Mammary epithelial cell (primary cell): ENCODE measurements at regions not wholly inside any gene's neighbourhood (a gene's known extent, or its start where the extent isn't known, plus 50 kb on each side); places are given as distances from the start of the nearest gene placed in this dataset.

ENCODE experiments used
- EZH2 ChIP-seq: IDR thresholded peaks from 2 replicates; pipeline ENCODE4 v1.6.1; 2012; ENCODE audit warnings: low read length, inconsistent platforms, borderline replicate concordance
- TF ChIP-seq, protein P1 (sequence below), 2 donors: IDR thresholded peaks in 1 of 2; conservative IDR thresholded peaks in 1 of 2; 2 replicates each; pipeline ENCODE4 v1.5.1; 2011 to 2012; ENCODE audit warnings: inconsistent platforms in 2 of 2, low read length in 2 of 2, mild to moderate bottlenecking in 2 of 2, control low read depth in 1 of 2, low read depth in 1 of 2; ENCODE audit not compliant: insufficient read depth in 1 of 2; ENCODE audit errors: extremely low read depth in 1 of 2

DNA sequence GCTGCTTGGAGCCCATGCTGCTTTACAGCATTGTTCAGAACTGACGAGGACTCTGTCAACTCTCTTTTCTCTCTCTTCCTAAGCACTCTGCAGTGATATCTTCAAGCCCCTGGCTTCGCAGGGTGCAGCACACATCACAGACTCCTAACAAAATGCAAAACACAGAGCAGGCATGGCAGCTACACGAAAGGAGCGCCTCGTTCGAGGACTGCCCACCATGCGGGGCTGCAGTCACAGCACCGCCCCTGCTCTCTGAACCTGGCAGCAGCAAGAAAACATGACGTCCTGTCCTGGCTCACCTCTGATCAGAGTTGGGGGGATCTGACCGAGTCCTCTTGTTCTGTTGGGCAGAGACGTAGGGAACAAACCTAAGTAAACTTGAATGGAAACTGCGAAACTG is 281.7 kb downstream of the CDH26 start:
- TF ChIP-seq, protein P1, sequence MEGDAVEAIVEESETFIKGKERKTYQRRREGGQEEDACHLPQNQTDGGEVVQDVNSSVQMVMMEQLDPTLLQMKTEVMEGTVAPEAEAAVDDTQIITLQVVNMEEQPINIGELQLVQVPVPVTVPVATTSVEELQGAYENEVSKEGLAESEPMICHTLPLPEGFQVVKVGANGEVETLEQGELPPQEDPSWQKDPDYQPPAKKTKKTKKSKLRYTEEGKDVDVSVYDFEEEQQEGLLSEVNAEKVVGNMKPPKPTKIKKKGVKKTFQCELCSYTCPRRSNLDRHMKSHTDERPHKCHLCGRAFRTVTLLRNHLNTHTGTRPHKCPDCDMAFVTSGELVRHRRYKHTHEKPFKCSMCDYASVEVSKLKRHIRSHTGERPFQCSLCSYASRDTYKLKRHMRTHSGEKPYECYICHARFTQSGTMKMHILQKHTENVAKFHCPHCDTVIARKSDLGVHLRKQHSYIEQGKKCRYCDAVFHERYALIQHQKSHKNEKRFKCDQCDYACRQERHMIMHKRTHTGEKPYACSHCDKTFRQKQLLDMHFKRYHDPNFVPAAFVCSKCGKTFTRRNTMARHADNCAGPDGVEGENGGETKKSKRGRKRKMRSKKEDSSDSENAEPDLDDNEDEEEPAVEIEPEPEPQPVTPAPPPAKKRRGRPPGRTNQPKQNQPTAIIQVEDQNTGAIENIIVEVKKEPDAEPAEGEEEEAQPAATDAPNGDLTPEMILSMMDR (conservative IDR thresholded peaks at IDR 0.05 in 1 of 2, IDR thresholded peaks at IDR 0.05 in 1 of 2; ENCODE audit: extremely low read depth in 1 of 2, insufficient read depth in 1 of 2, low read depth in 1 of 2, low read length in 2 of 2) = no peak
- TF ChIP-seq EZH2 = no peak
